Thymus (tissue), 11 donors: ENCODE measurements at regions not wholly inside any gene's neighbourhood (a gene's known extent, or its start where the extent isn't known, plus 50 kb on each side); places are given as distances from the start of the nearest gene placed in this dataset.
"Not testable (repeated sequence)": the region's sequence is repeated elsewhere in the genome, so short reads cannot be mapped to it uniquely, and the experiment has no call there.

Experiments used
- DNase-seq, 9 donors: peaks; one replicate each; pipeline ENCODE4 v3.0.0-alpha.2; 2013; ENCODE audit warnings: low spot score in 9 of 9, low read depth in 6 of 9, missing footprints in 1 of 9
- H3K27ac ChIP-seq, 2 donors: one replicate each; pipeline ENCODE4 v1.5.1; 2013; ENCODE audit warnings: control low read depth in 1 of 2, low read depth in 1 of 2, low read length in 1 of 2, mild to moderate bottlenecking in 1 of 2, moderate library complexity in 1 of 2
- H3K27me3 ChIP-seq, 2 donors: one replicate each; pipeline ENCODE4 v1.5.1; 2013; ENCODE audit warnings: low read length in 1 of 2; ENCODE audit not compliant: control insufficient read depth in 2 of 2, insufficient read depth in 1 of 2
- H3K36me3 ChIP-seq, 2 donors: one replicate each; pipeline ENCODE4 v1.5.1; 2013; ENCODE audit warnings: low read length in 1 of 2, mild to moderate bottlenecking in 1 of 2, moderate library complexity in 1 of 2; ENCODE audit not compliant: control insufficient read depth in 2 of 2, insufficient read depth in 2 of 2
- H3K4me1 ChIP-seq, 2 donors: one replicate each; pipeline ENCODE4 v1.5.1; 2013; ENCODE audit warnings: low read length in 2 of 2; ENCODE audit not compliant: control insufficient read depth in 2 of 2, insufficient read depth in 2 of 2
- H3K4me3 ChIP-seq, 2 donors: one replicate each; pipeline ENCODE4 v1.5.1; 2013; ENCODE audit warnings: low read length in 2 of 2, control low read depth in 1 of 2, mild to moderate bottlenecking in 1 of 2
- H3K9me3 ChIP-seq, 2 donors: one replicate each; pipeline ENCODE4 v1.5.1; 2013; ENCODE audit warnings: low read length in 1 of 2, mild to moderate bottlenecking in 1 of 2; ENCODE audit not compliant: control insufficient read depth in 2 of 2, insufficient read depth in 1 of 2
- WGBS: extraction: QIAGEN DNeasy Blood & Tissue Kit; methylation state at CpG from one replicate; pipeline ENCODE4 v1.1.7; 2013; 5-methylcytosine and 5-hydroxymethylcytosine counted together
- donor health status: healthy.

- Histone ChIP-seq H3K36me3 (no peaks in the 10 kb centered on the region), H3K27me3 (no peaks in the 10 kb centered on the region), H3K4me1 (no peaks in the 10 kb centered on the region), H3K27ac (no peak overlapping the region), H3K4me3 (no peak overlapping the region), H3K9me3 (no peaks in the 10 kb centered on the region)
- peak in 1 of 9 donors; percentile 10 for DNase-seq
- 62% methylated on average over 6 of the region's 6 CpGs for WGBS
These were observed 97.8 kb upstream of the ANK2 start for GRCh38 chr4:112951362-112952312.

GRCh38 chr4:112952313-112952700, 97.1 kb upstream of the ANK2 start:
- no peaks in the 10 kb centered on the region for H3K9me3 ChIP-seq
- H3K4me3 ChIP-seq: no peak overlapping the region
- WGBS: 78% methylated on average over 1 of the region's 1 CpG
- no peaks in the 10 kb centered on the region for H3K4me1 ChIP-seq
- no peak overlapping the region for H3K27ac ChIP-seq
- H3K36me3 ChIP-seq: no peaks in the 10 kb centered on the region
- H3K27me3 ChIP-seq: no peaks in the 10 kb centered on the region
- no peak for DNase-seq

- no peaks in the 10 kb centered on the region for H3K4me1 ChIP-seq
- H3K36me3 ChIP-seq: no peaks in the 10 kb centered on the region
- no peak for DNase-seq
- no peaks in the 10 kb centered on the region for H3K27me3 ChIP-seq
- H3K27ac ChIP-seq: no peak overlapping the region
- no peaks in the 10 kb centered on the region for H3K9me3 ChIP-seq
- 63% methylated on average over 3 of the region's 3 CpGs for WGBS
- H3K4me3 ChIP-seq: no peak overlapping the region
These were observed 96.2 kb upstream of the ANK2 start for GRCh38 chr4:112953262-112953661.

GRCh38 chr4:112954286-112954685, 95.2 kb upstream of the ANK2 start:
- H3K4me1 ChIP-seq: no peaks in the 10 kb centered on the region
- H3K27me3 ChIP-seq: no peaks in the 10 kb centered on the region
- 74% methylated on average over 1 of the region's 1 CpG for WGBS
- no peaks in the 10 kb centered on the region for H3K9me3 ChIP-seq
- no peak overlapping the region for H3K27ac ChIP-seq
- H3K4me3 ChIP-seq: no peak overlapping the region
- H3K36me3 ChIP-seq: no peaks in the 10 kb centered on the region
- no peak for DNase-seq

GRCh38 chr4:112956484-112956896, 93.0 kb upstream of the ANK2 start:
- H3K4me1 ChIP-seq: no peaks in the 10 kb centered on the region
- H3K9me3 ChIP-seq: no peaks in the 10 kb centered on the region
- H3K36me3 ChIP-seq: no peaks in the 10 kb centered on the region
- H3K27me3 ChIP-seq: no peaks in the 10 kb centered on the region
- no peak for DNase-seq
- no peak overlapping the region for H3K4me3 ChIP-seq
- no peak overlapping the region for H3K27ac ChIP-seq
- 89% methylated on average over 6 of the region's 6 CpGs for WGBS

GRCh38 chr4:112957764-112958163, 91.7 kb upstream of the ANK2 start:
- DNase-seq, H3K4me3 ChIP-seq, H3K27ac ChIP-seq, H3K36me3 ChIP-seq, H3K27me3 ChIP-seq, H3K9me3 ChIP-seq, H3K4me1 ChIP-seq: not testable (repeated sequence)
- WGBS: 97% methylated on average over 22 of the region's 31 CpGs

GRCh38 chr4:112966701-112967488, 82.6 kb upstream of the ANK2 start:
- Histone ChIP-seq H3K36me3 (no peaks in the 10 kb centered on the region), H3K27ac (no peak overlapping the region), H3K4me1 (no peaks in the 10 kb centered on the region), H3K27me3 (no peaks in the 10 kb centered on the region), H3K4me3 (no peak overlapping the region), H3K9me3 (no peaks in the 10 kb centered on the region)
- WGBS: 97% methylated on average over 5 of the region's 5 CpGs
- DNase-seq: no peak

GRCh38 chr4:112968451-112969159, 80.8 kb upstream of the ANK2 start:
- no peaks in the 10 kb centered on the region for H3K36me3 ChIP-seq
- H3K27me3 ChIP-seq: no peaks in the 10 kb centered on the region
- H3K9me3 ChIP-seq: no peaks in the 10 kb centered on the region
- no peak overlapping the region for H3K4me3 ChIP-seq
- no peaks in the 10 kb centered on the region for H3K4me1 ChIP-seq
- no peak for DNase-seq
- H3K27ac ChIP-seq: no peak overlapping the region

- H3K27me3 ChIP-seq: no peaks in the 10 kb centered on the region
- no peak overlapping the region for H3K27ac ChIP-seq
- H3K4me1 ChIP-seq: no peaks in the 10 kb centered on the region
- no peaks in the 10 kb centered on the region for H3K36me3 ChIP-seq
- no peaks in the 10 kb centered on the region for H3K9me3 ChIP-seq
- 98% methylated on average over 2 of the region's 2 CpGs for WGBS
- no peak for DNase-seq
- H3K4me3 ChIP-seq: no peak overlapping the region
These were observed 78.5 kb upstream of the ANK2 start for GRCh38 chr4:112970903-112971302.
